ENCODE measurements at regions not wholly inside any gene's neighbourhood (a gene's known extent, or its start where the extent isn't known, plus 50 kb on each side); places are given as distances from the start of the nearest gene placed in this dataset.
A peak's percentile ranks its signal among the peaks of the same experiment; 100 is the strongest.
"Not testable (repeated sequence)": the region's sequence is repeated elsewhere in the genome, so short reads cannot be mapped to it uniquely, and the experiment has no call there.

DNA sequence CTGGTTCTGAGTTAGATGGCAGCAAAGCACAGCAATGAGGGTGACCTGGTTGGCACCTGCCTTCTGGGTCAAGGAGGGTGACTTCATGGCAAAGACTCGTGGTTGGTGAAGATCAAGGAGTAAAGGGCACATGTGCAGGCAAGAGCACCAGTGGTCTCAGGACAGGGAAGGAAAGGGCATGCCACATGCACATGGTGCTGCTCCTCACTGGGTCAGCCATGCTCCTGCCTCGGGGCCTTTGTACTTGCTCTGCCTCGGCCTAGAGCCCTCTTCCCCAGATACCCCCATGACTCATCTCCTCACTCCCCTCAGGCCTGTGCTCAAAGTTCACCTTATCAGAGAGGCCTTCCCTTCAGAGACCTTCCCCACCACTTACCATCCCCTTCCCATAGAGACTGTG is 106.7 kb upstream of the KDM7A start:
- DNase-seq = no peak

GRCh38 chr7:140281960-140282359 is 105.2 kb upstream of the KDM7A start:
- DNase-seq = no peak

DNA sequence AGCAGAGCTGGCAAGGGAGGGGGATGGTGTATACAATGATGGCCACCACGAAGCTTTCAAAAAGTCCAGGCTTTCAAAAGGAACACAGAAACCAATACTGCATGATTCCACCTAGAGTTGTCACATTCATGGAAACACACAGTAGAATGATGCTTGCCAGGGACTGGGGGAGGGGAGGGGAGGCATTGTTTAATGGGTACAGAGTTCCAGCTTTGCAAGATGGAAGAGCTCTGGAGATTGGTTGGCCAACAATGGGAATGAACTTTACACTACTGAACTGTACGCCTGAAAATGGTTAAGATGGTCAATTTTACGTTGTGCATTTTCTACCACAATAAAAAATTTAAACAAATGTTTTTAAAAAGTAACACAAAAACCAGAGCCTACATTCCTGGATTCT is 104.5 kb upstream of the KDM7A start:
- DNase-seq = no peak

DNA sequence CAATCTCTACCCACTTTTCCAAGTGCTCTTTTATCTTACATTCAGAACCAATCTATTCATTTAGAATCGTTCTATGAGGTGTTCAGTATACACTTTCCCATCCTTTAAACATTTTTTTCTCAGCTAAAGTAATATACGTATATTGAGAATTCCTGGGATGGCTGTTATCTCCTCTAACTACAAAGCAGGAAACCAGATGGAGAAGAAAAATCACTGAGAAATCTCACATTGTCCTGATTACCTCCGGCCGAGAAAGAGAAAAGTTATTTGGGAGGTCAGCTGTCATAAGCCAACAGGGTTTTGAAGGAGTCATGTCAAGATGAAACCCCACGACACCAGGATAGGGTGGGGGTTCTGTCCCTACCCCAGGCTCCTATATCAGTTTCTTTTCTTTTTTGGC is 99.2 kb upstream of the KDM7A start:
- no peak for DNase-seq

- DNase-seq = no peak
Measured at GRCh38 chr7:140275069-140275965, 98.5 kb upstream of the KDM7A start.

- DNase-seq = no peak
Measured at GRCh38 chr7:140273417-140273816, 96.6 kb upstream of the KDM7A start.

DNA sequence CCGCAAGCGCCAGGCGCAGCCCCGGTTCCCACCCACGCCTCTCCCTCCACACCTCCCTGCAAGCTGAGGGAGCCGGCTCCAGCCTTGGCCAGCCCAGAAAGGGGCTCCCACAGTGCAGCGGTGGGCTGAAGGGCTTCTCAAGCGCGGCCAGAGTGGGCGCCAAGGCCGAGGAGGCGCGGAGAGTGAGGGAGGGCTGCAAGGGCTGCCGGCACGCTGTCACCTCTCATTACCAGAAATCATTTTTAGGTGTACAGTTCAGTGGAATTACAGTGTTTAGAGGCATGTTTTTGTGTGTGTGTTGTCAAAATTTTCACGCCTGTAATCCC is 94.8 kb upstream of the KDM7A start:
- DNase-seq = not testable (repeated sequence)

GRCh38 chr7:140269004-140269638 is 92.3 kb upstream of the KDM7A start:
- DNase-seq = no peak

DNA sequence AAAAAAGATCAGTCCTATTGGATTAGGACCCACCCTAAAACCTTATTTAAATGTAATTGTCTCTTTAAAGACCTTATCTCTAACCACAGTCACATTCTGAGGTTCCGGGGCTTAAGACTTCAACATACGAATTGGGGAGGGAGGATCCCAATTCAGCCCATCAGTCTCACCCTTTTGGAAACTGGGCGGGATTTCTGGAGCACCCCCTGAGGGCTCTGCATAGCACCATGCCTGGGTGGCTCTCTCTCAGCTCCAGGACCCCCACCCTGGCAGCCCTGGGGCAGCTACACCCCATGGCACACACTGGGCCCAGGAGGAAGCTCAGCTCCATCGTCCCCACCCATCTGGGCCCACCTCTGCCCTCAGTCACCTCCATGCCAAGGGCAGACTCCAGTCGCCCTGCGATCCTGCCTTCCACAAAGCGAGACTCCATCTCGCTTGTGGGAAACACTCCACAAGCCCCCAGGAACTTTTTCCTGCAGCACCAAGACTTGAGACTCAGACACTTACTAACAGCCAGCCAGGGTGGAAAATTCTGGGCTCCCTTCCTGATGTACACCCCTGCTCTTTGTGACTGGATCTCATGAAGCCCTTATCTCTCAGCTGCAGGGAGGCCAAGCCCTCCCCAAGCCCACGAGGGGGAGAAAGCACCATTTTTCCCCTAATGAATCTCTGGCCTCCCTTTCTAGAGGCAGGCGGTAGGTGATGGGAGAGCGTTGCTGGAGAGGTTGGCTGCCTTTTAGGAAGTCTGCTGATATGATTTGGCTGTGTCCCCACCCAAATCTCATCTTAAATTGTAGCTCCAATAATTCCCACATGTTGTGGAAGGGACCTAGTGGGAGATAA is 90.8 kb upstream of the KDM7A start:
- DNase-seq = no peak

DNA sequence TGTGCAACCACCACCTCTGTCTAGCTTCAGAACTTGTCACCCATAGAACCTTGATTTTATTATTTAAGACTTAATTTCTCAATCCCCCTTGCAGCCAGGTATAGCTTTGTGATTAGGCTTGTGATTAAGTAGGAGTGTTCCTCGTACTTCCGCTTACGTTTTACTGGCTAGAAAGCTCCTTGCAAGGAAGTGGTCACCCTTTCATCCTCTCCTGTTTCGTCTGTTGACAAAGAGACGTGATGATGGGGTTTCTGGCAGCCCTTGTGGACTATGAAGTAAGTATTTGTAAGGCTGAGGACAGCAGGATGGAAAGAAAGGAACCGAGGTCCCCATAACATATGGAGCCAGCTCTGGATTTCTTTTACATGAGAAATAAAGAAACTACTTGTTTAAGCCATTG is 86.5 kb upstream of the KDM7A start:
- peak; percentile 71 for DNase-seq

GRCh38 chr7:140262242-140262903 is 85.6 kb upstream of the KDM7A start:
- DNase-seq = no peak

GRCh38 chr7:140261522-140261921 is 84.7 kb upstream of the KDM7A start:
- DNase-seq = no peak

DNA sequence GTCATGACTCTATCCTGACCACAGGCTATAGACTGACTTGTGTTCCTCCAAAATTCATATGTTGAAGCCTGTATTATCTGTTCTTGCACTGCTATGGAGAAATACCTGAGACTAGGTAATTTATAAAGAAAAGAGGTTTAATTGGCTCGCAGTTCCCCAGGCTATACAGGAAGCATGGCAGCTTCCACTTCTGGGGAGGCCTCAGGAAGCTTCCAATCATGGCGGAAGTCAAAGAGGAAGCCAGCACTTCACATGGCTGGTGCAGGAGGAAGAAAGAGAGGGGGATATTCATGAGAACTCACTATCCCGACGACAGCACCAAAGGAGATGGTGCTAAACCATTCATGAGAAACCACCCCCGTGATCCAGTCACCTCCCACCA is 84.3 kb upstream of the KDM7A start:
- DNase-seq = no peak

DNA sequence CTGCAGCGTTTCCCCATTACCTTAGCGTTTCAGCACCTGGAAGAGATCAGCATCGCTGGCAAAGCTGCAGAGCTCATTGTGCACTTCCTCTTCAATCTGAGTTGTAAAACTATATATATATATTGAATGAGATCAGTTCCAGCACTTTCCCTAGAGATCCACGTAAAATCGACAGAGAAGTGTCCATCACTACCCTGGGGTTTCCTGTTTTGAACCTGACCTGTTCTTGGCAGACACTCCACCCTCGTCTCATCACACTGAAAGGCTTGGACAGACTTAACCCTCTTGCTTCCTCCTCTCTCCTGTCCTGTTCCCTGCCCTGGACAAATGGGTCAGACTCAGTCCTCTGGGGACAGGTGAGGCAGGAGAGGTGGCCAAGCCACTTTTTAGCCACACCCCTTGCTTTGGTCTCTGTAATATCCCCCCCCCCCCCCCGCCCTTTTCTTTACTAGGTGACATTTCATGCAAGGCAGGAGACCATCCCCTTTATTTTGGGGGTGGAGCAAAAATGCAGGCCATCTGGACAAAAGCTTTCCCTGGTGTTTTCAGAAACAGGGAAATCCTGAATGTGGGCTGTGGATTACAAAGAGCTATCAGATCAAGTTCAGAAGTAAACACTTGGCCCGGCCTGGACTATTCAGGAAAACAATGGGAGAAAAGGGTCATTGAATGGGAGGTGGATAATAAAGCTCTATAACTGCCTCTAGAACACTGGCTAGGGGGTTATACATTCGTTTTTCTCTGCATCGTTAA is 83.7 kb upstream of the KDM7A start:
- no peak for DNase-seq

DNA sequence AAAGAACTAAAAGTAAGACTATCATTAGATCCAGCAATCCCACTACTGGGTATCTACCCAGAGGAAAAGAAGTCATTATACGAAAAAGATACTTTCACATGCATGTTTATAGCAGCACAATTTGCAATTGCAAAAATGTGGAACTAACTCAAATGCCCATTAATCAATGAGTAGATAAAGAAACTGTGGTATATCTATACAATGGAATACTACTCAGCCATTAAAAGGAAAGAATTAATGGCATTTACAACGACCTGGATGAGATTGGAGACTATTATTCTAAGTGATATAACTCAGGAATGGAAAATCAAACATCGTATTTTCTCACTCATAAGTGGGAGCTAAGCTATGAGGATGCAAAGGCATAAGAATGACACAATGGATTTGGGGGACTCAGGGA is 80.5 kb upstream of the KDM7A start:
- not testable (repeated sequence) for DNase-seq

GRCh38 chr7:140254976-140255375 is 78.2 kb upstream of the KDM7A start:
- DNase-seq = not testable (repeated sequence)

- DNase-seq = no peak
Measured at GRCh38 chr7:140249036-140249806, 72.4 kb upstream of the KDM7A start.

DNA sequence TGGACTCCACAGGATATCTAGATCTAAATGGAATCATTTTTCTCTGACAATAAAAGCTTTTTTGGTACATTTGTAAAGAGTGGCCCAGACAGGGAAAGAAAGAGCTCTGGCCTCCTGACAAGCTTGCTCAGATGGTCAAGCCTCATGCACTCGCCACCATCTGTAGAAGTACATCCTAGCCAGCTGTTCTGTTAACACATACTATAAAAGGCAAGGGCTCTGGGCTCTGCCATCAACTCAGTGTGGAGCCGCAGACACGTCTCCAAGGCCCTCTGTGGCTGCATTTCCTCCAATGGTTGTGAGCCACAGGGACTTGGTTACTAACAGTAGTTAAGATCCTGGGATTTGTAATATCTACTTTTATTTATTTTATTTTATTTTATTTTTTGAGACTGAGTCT is 70.8 kb upstream of the KDM7A start:
- no peak for DNase-seq

DNA sequence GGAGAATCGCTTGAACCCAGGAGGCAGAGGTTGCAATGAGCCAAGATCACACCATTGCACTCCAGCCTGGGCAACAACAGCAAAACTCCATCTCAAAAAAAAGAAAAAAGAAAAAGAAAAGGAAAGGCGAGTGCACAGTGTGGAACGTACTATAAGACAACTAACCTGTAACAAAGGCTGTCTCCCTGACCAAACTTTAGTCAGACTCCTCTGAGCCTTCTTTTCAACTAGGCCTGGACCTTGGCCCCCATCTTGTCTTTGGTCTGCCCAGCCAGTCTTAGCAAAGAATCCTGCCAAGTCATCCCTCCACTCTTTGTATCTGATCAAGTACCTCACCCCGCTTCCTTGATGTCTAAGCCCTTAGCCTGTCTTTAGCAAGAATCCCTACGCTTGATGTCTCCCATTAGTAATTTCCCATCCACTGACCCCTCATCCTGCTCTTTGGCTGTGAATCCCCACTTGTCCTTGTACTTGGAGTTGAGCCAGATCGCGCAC is 68.9 kb upstream of the KDM7A start:
- DNase-seq = no peak

DNA sequence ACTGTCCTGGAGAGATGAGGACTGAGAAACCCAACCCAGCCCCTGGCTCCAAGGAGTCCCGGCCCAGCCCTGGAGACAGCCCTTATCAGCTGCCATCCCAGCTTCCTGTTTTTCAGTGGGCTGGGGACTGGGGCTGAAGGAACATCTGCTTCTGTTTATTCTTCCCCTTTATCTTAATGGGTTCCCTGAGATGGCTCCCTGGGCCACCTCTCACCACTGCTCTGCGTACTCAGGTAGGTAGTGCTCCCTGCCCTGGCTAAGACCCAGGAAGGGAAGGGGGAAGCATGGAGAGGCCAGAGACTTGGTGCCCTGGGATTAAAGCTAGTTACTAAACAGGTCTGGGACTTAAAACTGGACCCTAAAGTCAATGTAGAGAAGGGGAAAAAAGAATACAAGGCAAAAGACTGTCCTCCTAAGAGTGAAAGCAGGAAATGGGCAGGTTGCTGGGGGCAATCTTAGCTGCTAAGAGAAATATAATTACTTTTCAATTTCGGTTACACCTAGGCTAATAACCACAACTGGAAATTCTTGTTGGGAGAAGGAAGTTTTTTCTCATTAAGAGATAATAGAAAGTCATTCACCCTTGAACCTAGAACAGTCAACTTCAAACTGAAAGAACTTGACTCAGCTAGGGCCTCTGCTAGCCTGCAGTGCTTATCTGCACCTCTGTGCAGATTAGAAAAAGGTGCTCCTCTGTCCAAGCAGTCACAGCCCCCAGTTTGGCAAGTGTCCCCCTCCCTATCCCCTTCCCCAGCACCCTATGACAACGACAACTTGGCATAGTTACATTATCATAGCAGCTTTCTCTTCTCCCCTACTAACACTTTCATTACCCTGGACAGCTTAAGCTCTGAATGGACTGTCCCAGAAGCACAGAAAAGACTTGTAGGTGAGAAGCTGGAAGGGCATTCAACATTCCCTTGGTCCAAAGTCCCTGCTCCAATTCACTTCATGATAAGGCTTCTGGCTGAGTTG is 65.6 kb upstream of the KDM7A start:
- DNase-seq = no peak
